ENCODE measurements at regions not wholly inside any gene's neighbourhood (a gene's known extent, or its start where the extent isn't known, plus 50 kb on each side); places are given as distances from the start of the nearest gene placed in this dataset.

DNA sequence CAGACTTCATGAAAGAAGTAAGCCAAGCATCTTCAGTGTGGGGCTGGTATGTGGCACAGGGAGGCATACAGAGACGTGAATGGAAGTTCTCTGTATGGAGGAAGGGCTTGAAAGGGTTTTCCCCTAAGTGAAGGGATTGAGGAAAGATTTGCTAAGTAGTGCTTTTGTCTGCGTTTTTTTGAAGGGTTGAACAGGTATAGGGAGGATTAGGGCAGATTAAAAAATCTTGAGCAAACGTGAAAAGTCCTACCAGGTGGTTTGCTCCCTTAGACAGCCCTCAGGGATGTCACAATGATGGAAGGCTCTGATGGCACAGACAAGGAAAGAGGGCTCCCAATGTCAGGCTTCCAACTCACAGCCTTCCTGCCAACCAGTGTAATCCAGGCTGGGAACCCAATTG, 181.7 kb upstream of the TAB2 start:
- Histone ChIP-seq H3K36me3 (no peaks in the 10 kb centered on the region), H3K4me1 (peaks cover 0 to 13% (median 0%) of the 10 kb centered on the region in 12 donors), H3K27ac (no peak overlapping the region), H3K9me3 (no peaks in the 10 kb centered on the region), H3K4me3 (no peak overlapping the region), H3K27me3 (peaks cover 0 to 6% (median 0%) of the 10 kb centered on the region in 9 donors)
- intact Hi-C loops (cut with DNase I), result no loop called here
- WGBS, 4 donors, result 71 to 88% (median 87%) methylated on average over 3 of the region's 3 CpGs
- no peak for ATAC-seq
- TF ChIP-seq, protein P1, sequence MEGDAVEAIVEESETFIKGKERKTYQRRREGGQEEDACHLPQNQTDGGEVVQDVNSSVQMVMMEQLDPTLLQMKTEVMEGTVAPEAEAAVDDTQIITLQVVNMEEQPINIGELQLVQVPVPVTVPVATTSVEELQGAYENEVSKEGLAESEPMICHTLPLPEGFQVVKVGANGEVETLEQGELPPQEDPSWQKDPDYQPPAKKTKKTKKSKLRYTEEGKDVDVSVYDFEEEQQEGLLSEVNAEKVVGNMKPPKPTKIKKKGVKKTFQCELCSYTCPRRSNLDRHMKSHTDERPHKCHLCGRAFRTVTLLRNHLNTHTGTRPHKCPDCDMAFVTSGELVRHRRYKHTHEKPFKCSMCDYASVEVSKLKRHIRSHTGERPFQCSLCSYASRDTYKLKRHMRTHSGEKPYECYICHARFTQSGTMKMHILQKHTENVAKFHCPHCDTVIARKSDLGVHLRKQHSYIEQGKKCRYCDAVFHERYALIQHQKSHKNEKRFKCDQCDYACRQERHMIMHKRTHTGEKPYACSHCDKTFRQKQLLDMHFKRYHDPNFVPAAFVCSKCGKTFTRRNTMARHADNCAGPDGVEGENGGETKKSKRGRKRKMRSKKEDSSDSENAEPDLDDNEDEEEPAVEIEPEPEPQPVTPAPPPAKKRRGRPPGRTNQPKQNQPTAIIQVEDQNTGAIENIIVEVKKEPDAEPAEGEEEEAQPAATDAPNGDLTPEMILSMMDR (IDR thresholded peaks at IDR 0.05), result no peak
- TF ChIP-seq POLR2A (IDR thresholded peaks at IDR 0.05), result no peak
- no peak for DNase-seq

GRCh38 chr6:149136273-149136912, 181.1 kb upstream of the TAB2 start:
- Histone ChIP-seq H3K4me1 (peaks cover 0 to 13% (median 0%) of the 10 kb centered on the region in 12 donors), H3K27me3 (peaks cover 0 to 6% (median 0%) of the 10 kb centered on the region in 9 donors), H3K9me3 (no peaks in the 10 kb centered on the region), H3K36me3 (no peaks in the 10 kb centered on the region), H3K4me3 (no peak overlapping the region), H3K27ac (no peak overlapping the region)
- DNase-seq (no peak), ATAC-seq (no peak)
- intact Hi-C loops (cut with DNase I), result no loop called here
- no peak for TF ChIP-seq POLR2A (IDR thresholded peaks at IDR 0.05)
- TF ChIP-seq, protein P1 (IDR thresholded peaks at IDR 0.05), result no peak
- 69 to 95% (median 93%) methylated on average over 5 of the region's 5 CpGs for WGBS, 4 donors

GRCh38 chr6:149136913-149137286, 180.6 kb upstream of the TAB2 start:
- 91 to 97% (median 94%) methylated on average over 2 of the region's 2 CpGs for WGBS, 4 donors
- ATAC-seq (no peak), DNase-seq (no peak)
- H3K9me3 ChIP-seq, result no peaks in the 10 kb centered on the region
- no peak overlapping the region for H3K4me3 ChIP-seq
- TF ChIP-seq, protein P1 (IDR thresholded peaks at IDR 0.05), result no peak
- TF ChIP-seq POLR2A (IDR thresholded peaks at IDR 0.05), result no peak
- H3K27me3 ChIP-seq, result peaks cover 0 to 6% (median 0%) of the 10 kb centered on the region in 9 donors
- peaks cover 0 to 13% (median 0%) of the 10 kb centered on the region in 12 donors for H3K4me1 ChIP-seq
- no peak overlapping the region for H3K27ac ChIP-seq
- intact Hi-C loops (cut with DNase I), result no loop called here
- no peaks in the 10 kb centered on the region for H3K36me3 ChIP-seq

- H3K9me3 ChIP-seq, result peaks cover 0 to 4% (median 0%) of the 10 kb centered on the region in 12 donors
- DNase-seq, result no peak
- intact Hi-C loops (cut with DNase I), result no loop called here
- no peak overlapping the region for H3K27ac ChIP-seq
- H3K27me3 ChIP-seq, result peaks cover 0 to 5% (median 0%) of the 10 kb centered on the region in 9 donors
- no peak overlapping the region for H3K4me3 ChIP-seq
- H3K36me3 ChIP-seq, result no peaks in the 10 kb centered on the region
- WGBS, 4 donors, result 75 to 87% (median 85%) methylated on average over 4 of the region's 4 CpGs
- ATAC-seq, result no peak
- peaks cover 0 to 13% (median 0%) of the 10 kb centered on the region in 12 donors for H3K4me1 ChIP-seq
- TF ChIP-seq, protein P1 (IDR thresholded peaks at IDR 0.05), result no peak
- no peak for TF ChIP-seq POLR2A (IDR thresholded peaks at IDR 0.05)
Measured at GRCh38 chr6:149137594-149137993, 179.9 kb upstream of the TAB2 start.
